GM12892 (cell line): ENCODE measurements at regions not wholly inside any gene's neighbourhood (a gene's known extent, or its start where the extent isn't known, plus 50 kb on each side); places are given as distances from the start of the nearest gene placed in this dataset.

Source experiments
- POLR2A ChIP-seq: IDR thresholded peaks from 2 replicates; pipeline ENCODE4 v1.6.1; 2011; ENCODE audit warnings: low read depth, low read length, control low read depth
- POLR2AphosphoS5 ChIP-seq: IDR thresholded peaks from 2 replicates; pipeline ENCODE4 v1.6.1; 2011; ENCODE audit warnings: low read depth, low read length, control low read depth
- TAF1 ChIP-seq: IDR thresholded peaks from 2 replicates; pipeline ENCODE4 v1.6.1; 2011; ENCODE audit warnings: low read depth, mild to moderate bottlenecking, control low read depth, low read length, borderline replicate concordance

GRCh38 chr4:138014590-138015288 lies 227.4 kb downstream of the SLC7A11 start:
- no peak for TF ChIP-seq POLR2A
- TF ChIP-seq POLR2AphosphoS5: no peak
- TF ChIP-seq TAF1: no peak
